ENCODE measurements at regions not wholly inside any gene's neighbourhood (a gene's known extent, or its start where the extent isn't known, plus 50 kb on each side); places are given as distances from the start of the nearest gene placed in this dataset.

DNA sequence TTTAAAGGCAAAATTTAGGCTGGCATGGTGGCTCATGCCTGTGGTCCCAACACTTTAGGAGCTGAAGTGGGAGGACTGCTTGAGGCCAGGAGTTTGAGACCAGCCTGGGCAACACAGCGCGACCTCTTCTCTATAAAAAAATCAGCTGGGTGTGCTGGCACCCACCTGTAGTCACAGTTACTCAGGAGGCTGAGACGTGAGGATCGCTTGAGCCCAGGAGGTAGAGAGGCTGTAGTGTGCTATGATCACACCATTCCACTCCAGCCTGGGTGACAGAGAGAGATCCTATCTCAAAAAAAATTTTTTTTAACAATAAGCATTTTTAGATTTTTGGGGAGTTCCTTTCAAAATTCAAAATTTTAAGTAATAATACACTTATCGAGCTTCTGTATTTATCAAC, 63.3 kb downstream of the SPATA31C2 start:
- TF ChIP-seq, protein P1, sequence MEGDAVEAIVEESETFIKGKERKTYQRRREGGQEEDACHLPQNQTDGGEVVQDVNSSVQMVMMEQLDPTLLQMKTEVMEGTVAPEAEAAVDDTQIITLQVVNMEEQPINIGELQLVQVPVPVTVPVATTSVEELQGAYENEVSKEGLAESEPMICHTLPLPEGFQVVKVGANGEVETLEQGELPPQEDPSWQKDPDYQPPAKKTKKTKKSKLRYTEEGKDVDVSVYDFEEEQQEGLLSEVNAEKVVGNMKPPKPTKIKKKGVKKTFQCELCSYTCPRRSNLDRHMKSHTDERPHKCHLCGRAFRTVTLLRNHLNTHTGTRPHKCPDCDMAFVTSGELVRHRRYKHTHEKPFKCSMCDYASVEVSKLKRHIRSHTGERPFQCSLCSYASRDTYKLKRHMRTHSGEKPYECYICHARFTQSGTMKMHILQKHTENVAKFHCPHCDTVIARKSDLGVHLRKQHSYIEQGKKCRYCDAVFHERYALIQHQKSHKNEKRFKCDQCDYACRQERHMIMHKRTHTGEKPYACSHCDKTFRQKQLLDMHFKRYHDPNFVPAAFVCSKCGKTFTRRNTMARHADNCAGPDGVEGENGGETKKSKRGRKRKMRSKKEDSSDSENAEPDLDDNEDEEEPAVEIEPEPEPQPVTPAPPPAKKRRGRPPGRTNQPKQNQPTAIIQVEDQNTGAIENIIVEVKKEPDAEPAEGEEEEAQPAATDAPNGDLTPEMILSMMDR (IDR thresholded peaks at IDR 0.05) = no peak
- no peak for TF ChIP-seq POLR2A (IDR thresholded peaks at IDR 0.05)

Measured in adrenal gland (tissue), 5 donors.